ENCODE measurements at regions not wholly inside any gene's neighbourhood (a gene's known extent, or its start where the extent isn't known, plus 50 kb on each side); places are given as distances from the start of the nearest gene placed in this dataset.

DNA sequence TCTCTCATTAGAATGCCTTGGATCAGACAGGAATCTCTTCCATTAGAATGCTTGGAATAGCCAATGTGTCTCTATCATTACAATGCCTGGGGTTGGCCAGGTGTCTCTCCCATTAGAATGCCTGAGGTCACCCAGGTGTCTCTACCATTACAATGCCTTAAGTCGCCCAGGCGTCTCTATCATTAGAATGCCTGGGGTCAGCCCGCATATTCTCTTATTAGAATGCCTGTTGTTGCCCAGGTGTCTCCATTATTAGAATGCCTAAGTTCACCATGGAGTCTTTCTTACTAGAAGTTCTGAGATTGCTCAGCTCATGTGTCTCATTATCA is 60.2 kb downstream of the RNF187 start:
- H3K4me1 ChIP-seq (ENCODE audit: control insufficient read depth, extremely low read depth, insufficient read depth, low read length): no peaks in the 10 kb centered on the region
- H3K9me1 ChIP-seq (replicated peaks; ENCODE audit: control insufficient read depth, extremely low read depth, insufficient read depth, low read length): no peaks in the 10 kb centered on the region
- no peak for TF ChIP-seq FOS (IDR thresholded peaks at IDR 0.05; ENCODE audit: borderline replicate concordance, insufficient read depth, low read length)
- no peak for TF ChIP-seq MYC (IDR thresholded peaks at IDR 0.05; ENCODE audit: low read depth, low read length)
- TF ChIP-seq, protein P1, sequence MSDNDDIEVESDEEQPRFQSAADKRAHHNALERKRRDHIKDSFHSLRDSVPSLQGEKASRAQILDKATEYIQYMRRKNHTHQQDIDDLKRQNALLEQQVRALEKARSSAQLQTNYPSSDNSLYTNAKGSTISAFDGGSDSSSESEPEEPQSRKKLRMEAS (IDR thresholded peaks at IDR 0.05; ENCODE audit: insufficient read depth, insufficient read length): no peak
- TF ChIP-seq JUN (IDR thresholded peaks at IDR 0.05; ENCODE audit: borderline replicate concordance, insufficient read depth, insufficient read length, low read depth): no peak
- TF ChIP-seq POLR2AphosphoS5 (IDR thresholded peaks at IDR 0.05; ENCODE audit: insufficient read depth, low read depth, low read length): no peak
- no peak for TF ChIP-seq GATA2 (IDR thresholded peaks at IDR 0.05; ENCODE audit: insufficient read depth, insufficient read length, low read depth, low read length)
- TF ChIP-seq, protein P2, sequence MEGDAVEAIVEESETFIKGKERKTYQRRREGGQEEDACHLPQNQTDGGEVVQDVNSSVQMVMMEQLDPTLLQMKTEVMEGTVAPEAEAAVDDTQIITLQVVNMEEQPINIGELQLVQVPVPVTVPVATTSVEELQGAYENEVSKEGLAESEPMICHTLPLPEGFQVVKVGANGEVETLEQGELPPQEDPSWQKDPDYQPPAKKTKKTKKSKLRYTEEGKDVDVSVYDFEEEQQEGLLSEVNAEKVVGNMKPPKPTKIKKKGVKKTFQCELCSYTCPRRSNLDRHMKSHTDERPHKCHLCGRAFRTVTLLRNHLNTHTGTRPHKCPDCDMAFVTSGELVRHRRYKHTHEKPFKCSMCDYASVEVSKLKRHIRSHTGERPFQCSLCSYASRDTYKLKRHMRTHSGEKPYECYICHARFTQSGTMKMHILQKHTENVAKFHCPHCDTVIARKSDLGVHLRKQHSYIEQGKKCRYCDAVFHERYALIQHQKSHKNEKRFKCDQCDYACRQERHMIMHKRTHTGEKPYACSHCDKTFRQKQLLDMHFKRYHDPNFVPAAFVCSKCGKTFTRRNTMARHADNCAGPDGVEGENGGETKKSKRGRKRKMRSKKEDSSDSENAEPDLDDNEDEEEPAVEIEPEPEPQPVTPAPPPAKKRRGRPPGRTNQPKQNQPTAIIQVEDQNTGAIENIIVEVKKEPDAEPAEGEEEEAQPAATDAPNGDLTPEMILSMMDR (IDR thresholded peaks at IDR 0.05; ENCODE audit: extremely low read depth in 1 of 2, insufficient read depth in 1 of 2, low read depth in 1 of 2, low read length in 2 of 2): no peak
- TF ChIP-seq EZH2 (IDR thresholded peaks at IDR 0.05; ENCODE audit: borderline replicate concordance, low read depth, low read length, severe bottlenecking): no peak
- no peak overlapping the region for H3K4me3 ChIP-seq (replicated peaks in 1 of 3; ENCODE audit: insufficient read depth in 1 of 3, low read depth in 1 of 3, low read length in 3 of 3)
- no peak overlapping the region for H3K27ac ChIP-seq (ENCODE audit: insufficient read depth, low read depth, low read length)
- no peak overlapping the region for H3K9ac ChIP-seq (replicated peaks; ENCODE audit: extremely low read depth, insufficient read depth, low read length)
- no peaks in the 10 kb centered on the region for H3K79me2 ChIP-seq (ENCODE audit: control insufficient read depth, insufficient read depth, low read length)
- intact Hi-C loops (cut with micrococcal nuclease) (no loop called here), dilution Hi-C loops (cut with MboI; ENCODE audit: extremely low pct_ligation_motif_present, low sequenced_read_pairs) (no loop called here)
- no peaks in the 10 kb centered on the region for H3K27me3 ChIP-seq (ENCODE audit: control insufficient read depth in 2 of 2, insufficient read depth in 2 of 2, low read length in 2 of 2)
- H2AFZ ChIP-seq (ENCODE audit: low read depth, low read length): no peak overlapping the region
- DNase-seq (ENCODE audit: low read depth, low spot score) (no peak), FAIRE-seq (no peak)
- no peak overlapping the region for H3K4me2 ChIP-seq (ENCODE audit: insufficient read depth, low read length)
- ChIA-PET POLR2A (no interaction called here), CTCF (no interaction called here)
- H4K20me1 ChIP-seq (replicated peaks; ENCODE audit: control insufficient read depth, extremely low read depth, insufficient read depth, low read length): no peaks in the 10 kb centered on the region
- BruUV-seq (replicated peaks): no TSS peak
- H3K9me3 ChIP-seq (replicated peaks; ENCODE audit: control insufficient read depth, insufficient read depth, low read length): no peaks in the 10 kb centered on the region
- no peaks in the 10 kb centered on the region for H3K36me3 ChIP-seq (ENCODE audit: control insufficient read depth in 2 of 2, extremely low read depth in 1 of 2, insufficient read depth in 2 of 2, low read length in 2 of 2)
